ENCODE measurements at regions not wholly inside any gene's neighbourhood (a gene's known extent, or its start where the extent isn't known, plus 50 kb on each side); places are given as distances from the start of the nearest gene placed in this dataset.
"Not testable (repeated sequence)": the region's sequence is repeated elsewhere in the genome, so short reads cannot be mapped to it uniquely, and the experiment has no call there.

GRCh38 chr2:131830242-131830945 lies 302.7 kb downstream of the CCDC74A start:
- not testable (repeated sequence) for H3K27ac Mint-ChIP-seq; ATAC-seq (replicated peaks); H3K4me3 Mint-ChIP-seq; H3K36me3 Mint-ChIP-seq (ENCODE audit: low read depth); H3K9me3 Mint-ChIP-seq; H3K4me1 Mint-ChIP-seq; H3K27me3 Mint-ChIP-seq

GRCh38 chr2:131830946-131831310 lies 303.2 kb downstream of the CCDC74A start:
- not testable (repeated sequence) for H3K27me3 Mint-ChIP-seq; H3K27ac Mint-ChIP-seq; ATAC-seq (replicated peaks); H3K4me1 Mint-ChIP-seq; H3K4me3 Mint-ChIP-seq; H3K9me3 Mint-ChIP-seq; H3K36me3 Mint-ChIP-seq (ENCODE audit: low read depth)

- not testable (repeated sequence) for H3K27ac Mint-ChIP-seq; H3K4me1 Mint-ChIP-seq; H3K4me3 Mint-ChIP-seq; H3K36me3 Mint-ChIP-seq (ENCODE audit: low read depth); H3K27me3 Mint-ChIP-seq; H3K9me3 Mint-ChIP-seq
- ATAC-seq (replicated peaks): peak; percentile 60
These were observed 303.9 kb downstream of the CCDC74A start for GRCh38 chr2:131831450-131832208.

DNA sequence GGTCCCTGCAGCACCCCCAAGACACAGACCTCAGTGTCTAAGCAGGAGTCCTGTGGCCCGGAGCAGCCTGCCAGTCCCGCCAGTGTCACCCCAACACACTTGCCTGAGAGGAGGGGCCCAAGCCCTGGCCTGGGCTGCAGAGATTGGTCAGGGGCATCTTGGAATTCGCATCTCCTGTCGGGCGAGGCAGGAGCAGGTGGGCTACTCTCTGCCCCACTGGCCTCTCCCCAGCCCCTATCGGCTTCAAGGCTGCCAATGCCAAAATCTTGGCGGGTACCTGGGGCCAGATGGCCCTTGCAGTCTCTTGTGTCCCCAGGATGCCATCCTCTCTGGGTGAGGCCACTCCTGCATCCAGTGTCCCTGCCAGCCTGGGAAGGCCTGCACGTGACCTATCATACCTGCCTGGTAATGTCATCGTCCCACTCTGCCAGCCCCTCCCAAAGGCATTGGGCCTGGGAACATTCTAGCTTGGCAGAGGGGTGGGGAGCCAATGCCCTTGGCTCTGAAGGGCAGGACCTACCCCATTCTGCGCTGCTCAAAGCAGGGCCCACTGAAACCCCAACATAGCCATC lies 304.6 kb downstream of the CCDC74A start:
- not testable (repeated sequence) for H3K4me3 Mint-ChIP-seq; H3K27me3 Mint-ChIP-seq; H3K27ac Mint-ChIP-seq; ATAC-seq (replicated peaks); H3K36me3 Mint-ChIP-seq (ENCODE audit: low read depth); H3K9me3 Mint-ChIP-seq; H3K4me1 Mint-ChIP-seq

DNA sequence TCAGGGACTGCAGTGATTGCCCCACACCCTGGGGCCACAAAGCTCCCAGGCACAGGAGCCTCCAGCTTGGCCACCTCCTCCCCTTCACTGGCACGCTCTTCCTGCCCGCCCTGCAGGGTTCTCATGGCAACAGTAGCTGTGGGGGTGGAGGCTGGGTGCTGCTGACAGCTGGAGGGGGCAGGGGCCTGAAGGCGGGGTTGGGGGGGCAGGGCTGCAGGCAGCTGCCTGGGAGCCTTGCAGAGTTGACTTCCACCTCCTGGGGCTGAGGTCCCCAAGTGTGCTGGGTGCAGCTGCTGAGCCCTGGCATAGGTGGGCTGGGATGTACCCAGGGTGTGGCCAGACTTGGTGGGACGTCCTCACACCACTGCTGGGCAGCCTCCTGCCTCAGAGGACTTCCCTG lies 305.2 kb downstream of the CCDC74A start:
- H3K27me3 Mint-ChIP-seq: peaks cover 12% of the 10 kb centered on the region
- not testable (repeated sequence) for H3K4me1 Mint-ChIP-seq; H3K4me3 Mint-ChIP-seq; H3K9me3 Mint-ChIP-seq; H3K36me3 Mint-ChIP-seq (ENCODE audit: low read depth); ATAC-seq (replicated peaks); H3K27ac Mint-ChIP-seq

DNA sequence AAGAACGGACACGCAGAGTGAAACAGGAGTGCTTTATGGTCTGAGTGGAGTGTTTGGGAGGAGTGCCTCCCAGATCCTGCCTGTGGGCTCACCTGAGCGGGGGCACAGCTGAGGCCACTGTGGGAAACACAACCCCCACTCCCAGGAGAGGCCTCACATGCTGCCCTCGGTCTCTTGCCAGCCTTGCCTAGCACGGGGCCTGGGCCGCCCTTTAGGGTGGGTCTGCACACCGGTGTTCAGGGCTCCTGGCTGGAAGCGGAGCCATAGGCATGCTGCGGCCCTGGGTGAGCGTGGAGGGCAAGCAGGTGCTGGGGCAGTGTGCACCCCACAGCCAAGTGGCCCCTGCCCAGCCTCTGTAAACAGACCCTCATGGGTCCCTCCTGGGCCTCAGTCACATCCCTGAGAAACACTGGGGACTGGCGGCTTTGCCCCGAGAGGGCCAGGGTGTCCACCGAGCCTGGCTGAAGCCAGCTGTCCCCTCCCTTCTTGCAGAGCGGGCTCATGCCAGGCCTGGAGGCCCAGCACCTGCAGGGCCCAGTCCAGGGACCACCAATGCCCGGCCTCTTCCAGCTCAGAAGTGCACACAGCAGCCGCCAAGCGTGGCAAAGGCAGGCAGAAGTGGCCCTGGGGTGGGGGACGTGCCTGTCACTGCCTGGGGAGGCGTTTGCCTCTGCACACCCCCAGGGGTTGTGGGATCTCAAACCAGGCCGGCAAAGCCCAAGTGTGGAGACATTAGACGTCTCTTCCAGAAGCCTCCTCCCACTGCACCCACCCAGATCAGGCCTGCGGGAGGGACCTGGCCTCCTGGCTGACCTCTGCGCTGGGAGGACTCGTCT lies 305.9 kb downstream of the CCDC74A start:
- H3K27me3 Mint-ChIP-seq: peaks cover 15% of the 10 kb centered on the region
- H3K27ac Mint-ChIP-seq; H3K4me3 Mint-ChIP-seq; H3K36me3 Mint-ChIP-seq (ENCODE audit: low read depth); ATAC-seq (replicated peaks); H3K4me1 Mint-ChIP-seq; H3K9me3 Mint-ChIP-seq: not testable (repeated sequence)

DNA sequence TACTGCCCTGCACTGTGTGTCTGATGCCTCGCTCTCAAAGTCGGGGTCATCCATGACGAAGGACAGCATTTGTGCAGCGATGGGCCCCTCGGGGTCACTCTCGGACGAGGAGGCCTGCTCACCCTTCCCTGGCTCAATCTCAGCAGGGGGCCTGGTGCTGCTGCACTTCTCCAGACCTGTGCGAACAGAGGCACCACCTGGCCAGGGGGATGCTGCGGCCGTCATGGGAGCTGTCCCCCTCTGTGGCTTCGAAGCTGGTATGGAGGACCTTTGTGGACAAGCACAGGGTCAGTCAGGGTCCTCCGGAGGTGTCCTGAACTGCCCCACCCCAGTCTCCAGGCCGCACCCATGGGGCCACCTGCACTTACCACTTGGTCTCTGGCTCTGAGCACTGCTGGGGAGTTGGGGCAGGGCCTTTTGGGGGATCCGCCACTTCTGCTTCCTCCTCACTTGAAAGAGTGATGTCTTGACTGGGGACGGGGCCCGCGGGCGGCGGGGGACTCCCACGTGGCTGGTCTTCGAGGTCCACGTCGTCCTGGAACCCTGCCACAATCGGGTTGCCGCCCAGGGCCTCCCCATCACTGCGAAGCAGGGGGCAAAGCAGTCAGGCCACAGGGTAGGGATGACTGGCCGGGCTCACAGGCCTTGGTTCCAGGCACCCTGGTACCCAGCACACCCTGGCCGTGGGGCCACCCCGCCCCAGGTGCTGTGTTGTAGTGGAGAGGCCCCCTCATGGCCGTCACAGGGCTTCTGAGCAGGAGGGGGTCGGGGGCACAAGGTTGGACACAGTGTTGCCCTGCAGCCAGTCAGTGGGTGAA lies 306.7 kb downstream of the CCDC74A start:
- H3K9me3 Mint-ChIP-seq; H3K4me3 Mint-ChIP-seq; H3K4me1 Mint-ChIP-seq; H3K36me3 Mint-ChIP-seq (ENCODE audit: low read depth); H3K27ac Mint-ChIP-seq; ATAC-seq (replicated peaks): not testable (repeated sequence)
- H3K27me3 Mint-ChIP-seq: peaks cover 15% of the 10 kb centered on the region

DNA sequence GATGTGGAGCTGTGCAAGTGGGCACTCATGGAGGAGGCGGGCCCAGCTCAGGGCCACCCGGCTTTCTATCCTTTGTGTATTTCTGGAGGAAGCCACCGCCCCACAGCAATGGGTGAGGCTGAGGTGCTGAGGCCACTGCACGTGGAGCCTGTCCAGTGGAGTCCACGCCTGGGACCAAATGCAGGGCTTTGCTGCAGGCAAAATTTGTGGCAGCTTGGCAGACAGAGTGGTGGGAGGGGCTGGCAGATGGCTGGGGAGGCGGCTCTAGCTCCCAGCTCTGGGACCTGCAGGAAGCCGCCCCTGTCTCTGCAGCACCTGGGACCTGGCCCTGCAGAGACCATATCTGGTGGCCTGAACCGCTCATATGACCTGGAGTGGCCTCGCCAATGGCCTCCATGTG lies 307.3 kb downstream of the CCDC74A start:
- ATAC-seq (replicated peaks); H3K4me3 Mint-ChIP-seq; H3K27ac Mint-ChIP-seq; H3K9me3 Mint-ChIP-seq; H3K4me1 Mint-ChIP-seq; H3K36me3 Mint-ChIP-seq (ENCODE audit: low read depth): not testable (repeated sequence)
- H3K27me3 Mint-ChIP-seq: peaks cover 15% of the 10 kb centered on the region

- no peak overlapping the region for H3K4me3 Mint-ChIP-seq
- H3K27me3 Mint-ChIP-seq: peaks cover 15% of the 10 kb centered on the region
- H3K27ac Mint-ChIP-seq: no peak overlapping the region
- no peaks in the 10 kb centered on the region for H3K4me1 Mint-ChIP-seq
- no peaks in the 10 kb centered on the region for H3K9me3 Mint-ChIP-seq
- no peaks in the 10 kb centered on the region for H3K36me3 Mint-ChIP-seq (ENCODE audit: low read depth)
- ATAC-seq (replicated peaks): no peak
These were observed 308.0 kb downstream of the CCDC74A start for GRCh38 chr2:131835621-131836091.

DNA sequence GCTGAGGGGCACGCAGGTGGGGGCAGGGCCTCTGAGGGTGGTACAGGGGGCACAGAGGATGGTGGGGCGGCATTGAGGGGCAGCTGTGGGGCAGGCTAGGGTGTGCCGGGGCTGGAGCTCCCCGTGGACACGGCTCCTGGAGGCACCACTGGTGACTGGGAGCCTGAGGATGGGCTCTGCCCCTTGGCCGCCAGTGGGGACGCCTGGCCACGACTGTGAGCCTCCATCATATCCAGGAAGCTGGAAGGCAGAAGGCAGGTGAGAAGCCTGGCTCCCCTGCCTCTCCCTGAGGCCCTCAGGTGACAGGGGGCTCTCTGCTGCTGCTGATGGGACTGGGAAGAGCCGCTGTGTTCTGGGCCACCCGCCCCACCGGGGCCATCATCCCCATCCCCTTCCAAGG lies 308.4 kb downstream of the CCDC74A start:
- H3K4me1 Mint-ChIP-seq; H3K36me3 Mint-ChIP-seq (ENCODE audit: low read depth); H3K27ac Mint-ChIP-seq; ATAC-seq (replicated peaks); H3K9me3 Mint-ChIP-seq; H3K4me3 Mint-ChIP-seq: not testable (repeated sequence)
- H3K27me3 Mint-ChIP-seq: peaks cover 15% of the 10 kb centered on the region

- not testable (repeated sequence) for H3K4me1 Mint-ChIP-seq; H3K9me3 Mint-ChIP-seq; H3K36me3 Mint-ChIP-seq (ENCODE audit: low read depth); H3K27ac Mint-ChIP-seq; H3K27me3 Mint-ChIP-seq; H3K4me3 Mint-ChIP-seq
- peak; percentile 42 for ATAC-seq (replicated peaks)
These were observed 316.4 kb downstream of the CCDC74A start for GRCh38 chr2:131844044-131844443.

DNA sequence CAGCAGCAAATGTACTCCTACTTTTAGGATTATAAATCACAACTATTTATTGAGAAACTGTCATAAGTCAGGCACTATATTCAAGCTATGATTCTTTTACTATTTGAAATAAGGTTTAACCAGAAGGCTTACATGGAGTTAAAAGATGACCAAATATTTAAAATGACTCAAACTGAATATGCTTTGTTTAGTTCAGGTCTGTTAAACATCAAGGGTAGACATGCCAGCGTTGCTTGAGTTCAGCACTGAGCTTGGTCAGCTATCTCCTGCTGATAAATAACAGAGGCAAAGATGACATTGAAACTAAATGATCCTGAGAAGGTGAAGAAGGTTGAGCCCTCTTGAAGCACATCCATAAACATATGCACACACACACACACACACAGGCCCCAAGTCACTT lies 305.6 kb downstream of the ANKRD30BL start:
- H3K9me3 Mint-ChIP-seq; H3K27me3 Mint-ChIP-seq; H3K4me3 Mint-ChIP-seq; ATAC-seq (replicated peaks); H3K36me3 Mint-ChIP-seq (ENCODE audit: low read depth); H3K27ac Mint-ChIP-seq; H3K4me1 Mint-ChIP-seq: not testable (repeated sequence)

GRCh38 chr2:131858197-131858596 lies 303.6 kb downstream of the ANKRD30BL start:
- not testable (repeated sequence) for H3K36me3 Mint-ChIP-seq (ENCODE audit: low read depth); H3K9me3 Mint-ChIP-seq; H3K4me3 Mint-ChIP-seq

More at GRCh38 chr2:131858197-131858596, 303.6 kb downstream of the ANKRD30BL start:
- not testable (repeated sequence) for ATAC-seq (replicated peaks); H3K27me3 Mint-ChIP-seq; H3K4me1 Mint-ChIP-seq; H3K27ac Mint-ChIP-seq

Measured in activated T-helper 17 cell treated with anti-CD3 and anti-CD28 coated beads, Interleukin-2, amount 50 U/mL, for 72 hours (primary cell).